Right forelimb (tissue), 1 donor: ENCODE measurements at regions not wholly inside any gene's neighbourhood (a gene's known extent, or its start where the extent isn't known, plus 50 kb on each side); places are given as distances from the start of the nearest gene placed in this dataset.

Experiments used
- DNase-seq: peaks from one replicate; pipeline ENCODE4 v3.0.0-alpha.2; 2018

- no peak for DNase-seq
These were observed 142.9 kb downstream of the ARRDC3 start for GRCh38 chr5:91240175-91240574.

GRCh38 chr5:91235271-91235694, 147.8 kb downstream of the ARRDC3 start:
- DNase-seq = no peak

GRCh38 chr5:91232523-91232922, 150.6 kb downstream of the ARRDC3 start:
- DNase-seq = no peak

- no peak for DNase-seq
These were observed 153.9 kb downstream of the ARRDC3 start for GRCh38 chr5:91229031-91229727.

GRCh38 chr5:91228188-91228587, 154.9 kb downstream of the ARRDC3 start:
- no peak for DNase-seq

GRCh38 chr5:91225848-91226686, 157.1 kb downstream of the ARRDC3 start:
- no peak for DNase-seq

- no peak for DNase-seq
These were observed 158.1 kb downstream of the ARRDC3 start for GRCh38 chr5:91224969-91225368.

GRCh38 chr5:91224456-91224855, 158.7 kb downstream of the ARRDC3 start:
- no peak for DNase-seq

GRCh38 chr5:91223886-91224285, 159.2 kb downstream of the ARRDC3 start:
- DNase-seq = no peak

GRCh38 chr5:91222482-91222881, 160.6 kb downstream of the ARRDC3 start:
- no peak for DNase-seq

GRCh38 chr5:91221917-91222316, 161.2 kb downstream of the ARRDC3 start:
- DNase-seq = no peak

- DNase-seq = no peak
These were observed 163.2 kb downstream of the ARRDC3 start for GRCh38 chr5:91219803-91220371.

GRCh38 chr5:91219091-91219802, 163.9 kb downstream of the ARRDC3 start:
- DNase-seq = no peak

- DNase-seq = no peak
These were observed 165.3 kb downstream of the ARRDC3 start for GRCh38 chr5:91217859-91218258.

- no peak for DNase-seq
These were observed 168.5 kb downstream of the ARRDC3 start for GRCh38 chr5:91214571-91214970.
